ENCODE measurements at regions not wholly inside any gene's neighbourhood (a gene's known extent, or its start where the extent isn't known, plus 50 kb on each side); places are given as distances from the start of the nearest gene placed in this dataset.

DNA sequence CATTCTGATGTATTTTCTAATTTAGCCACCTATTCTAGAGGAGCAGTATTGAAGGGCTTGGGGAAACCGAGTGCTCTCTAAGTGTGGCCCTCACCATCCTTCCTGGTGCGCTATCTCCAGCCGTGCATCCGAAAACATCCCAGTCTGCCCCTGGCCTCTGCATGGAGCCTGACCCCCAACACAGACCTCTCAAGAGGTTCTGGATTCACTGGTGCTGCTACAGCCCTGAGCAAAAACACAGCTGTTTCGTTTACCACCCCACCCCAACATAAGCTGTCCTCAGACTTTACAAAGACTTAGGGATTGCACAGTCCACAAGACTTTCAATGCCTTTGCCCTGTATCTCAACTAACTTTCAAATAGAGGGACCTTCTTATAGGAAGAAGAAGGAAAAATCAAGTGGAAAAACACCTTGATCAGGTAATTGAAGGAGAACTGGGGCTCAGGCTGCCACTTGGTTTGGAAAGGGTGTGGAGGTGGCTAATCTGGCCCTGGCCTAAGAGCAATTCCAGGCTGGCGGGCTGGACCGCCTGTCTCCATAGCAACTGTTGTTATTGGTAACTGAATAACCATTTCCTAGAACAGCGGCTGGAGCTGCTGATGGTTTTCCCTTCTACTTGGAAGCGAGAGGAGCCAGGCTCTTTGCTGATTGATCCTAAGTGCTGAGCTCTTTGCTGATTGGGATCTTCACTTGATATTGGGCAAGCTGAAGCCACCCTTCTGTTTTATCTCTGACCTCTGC, 90.2 kb upstream of the TOX2 start:
- DNase-seq (ENCODE audit: low read depth, low spot score): peak; percentile 39
- in situ Hi-C loops (cut with HindIII; ENCODE audit: low sequenced_read_pairs): no loop called here
- TF ChIP-seq, protein P1, sequence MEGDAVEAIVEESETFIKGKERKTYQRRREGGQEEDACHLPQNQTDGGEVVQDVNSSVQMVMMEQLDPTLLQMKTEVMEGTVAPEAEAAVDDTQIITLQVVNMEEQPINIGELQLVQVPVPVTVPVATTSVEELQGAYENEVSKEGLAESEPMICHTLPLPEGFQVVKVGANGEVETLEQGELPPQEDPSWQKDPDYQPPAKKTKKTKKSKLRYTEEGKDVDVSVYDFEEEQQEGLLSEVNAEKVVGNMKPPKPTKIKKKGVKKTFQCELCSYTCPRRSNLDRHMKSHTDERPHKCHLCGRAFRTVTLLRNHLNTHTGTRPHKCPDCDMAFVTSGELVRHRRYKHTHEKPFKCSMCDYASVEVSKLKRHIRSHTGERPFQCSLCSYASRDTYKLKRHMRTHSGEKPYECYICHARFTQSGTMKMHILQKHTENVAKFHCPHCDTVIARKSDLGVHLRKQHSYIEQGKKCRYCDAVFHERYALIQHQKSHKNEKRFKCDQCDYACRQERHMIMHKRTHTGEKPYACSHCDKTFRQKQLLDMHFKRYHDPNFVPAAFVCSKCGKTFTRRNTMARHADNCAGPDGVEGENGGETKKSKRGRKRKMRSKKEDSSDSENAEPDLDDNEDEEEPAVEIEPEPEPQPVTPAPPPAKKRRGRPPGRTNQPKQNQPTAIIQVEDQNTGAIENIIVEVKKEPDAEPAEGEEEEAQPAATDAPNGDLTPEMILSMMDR (IDR thresholded peaks at IDR 0.05; ENCODE audit: low read depth, low read length): no peak
- no peak overlapping the region for H3K4me3 ChIP-seq (ENCODE audit: low read depth, low read length)

DNA sequence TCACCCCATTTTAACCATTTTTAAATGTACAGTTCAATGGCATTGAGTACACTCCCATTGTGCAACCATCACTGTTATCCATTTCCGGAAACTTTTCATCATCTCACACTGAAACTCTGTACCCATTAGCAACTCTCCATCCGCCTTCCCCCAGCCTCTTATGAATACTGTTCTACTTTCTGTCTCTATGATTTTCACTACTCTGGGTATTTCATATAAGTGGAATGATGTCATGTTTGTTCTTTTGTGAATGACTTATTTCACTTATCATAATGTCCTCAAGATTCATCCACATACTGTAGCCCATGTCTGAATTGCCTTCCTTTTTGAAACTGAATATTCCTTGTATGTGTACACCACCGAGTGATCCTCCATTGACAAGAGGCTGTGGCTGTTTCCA, 92.9 kb upstream of the TOX2 start:
- H3K4me3 ChIP-seq (ENCODE audit: low read depth, low read length): no peak overlapping the region
- TF ChIP-seq, protein P1 (IDR thresholded peaks at IDR 0.05; ENCODE audit: low read depth, low read length): no peak
- in situ Hi-C loops (cut with HindIII; ENCODE audit: low sequenced_read_pairs): no loop called here
- DNase-seq (ENCODE audit: low read depth, low spot score): no peak

DNA sequence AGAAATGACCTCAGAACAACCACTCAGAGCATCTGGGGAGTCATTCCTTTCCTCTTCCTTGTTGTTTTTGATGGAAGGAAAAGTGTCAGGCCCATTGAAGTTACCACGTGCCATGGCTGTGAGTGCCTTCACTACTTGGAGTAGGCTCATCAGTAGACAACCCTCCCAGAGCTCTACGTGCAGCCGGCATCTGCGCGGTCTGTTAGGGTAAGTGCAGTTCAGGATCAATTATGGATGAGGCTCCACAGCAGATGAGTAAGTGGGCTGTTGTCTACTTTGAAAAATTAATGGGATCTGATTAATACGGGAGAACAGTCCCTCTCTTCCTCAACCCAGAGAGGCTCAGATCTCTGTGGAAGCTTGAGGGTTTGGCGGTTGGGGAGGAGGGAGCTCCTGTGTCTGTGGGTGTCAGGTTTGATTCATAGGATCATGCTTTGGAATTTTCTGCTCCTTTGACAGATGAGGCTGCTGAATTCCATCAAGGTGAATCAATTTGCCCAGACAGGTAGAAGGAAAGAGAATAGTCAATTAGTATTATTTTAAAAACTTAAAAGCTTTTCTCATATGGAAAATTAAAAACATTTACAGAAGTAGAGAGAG, 93.8 kb upstream of the TOX2 start:
- in situ Hi-C loops (cut with HindIII; ENCODE audit: low sequenced_read_pairs): no loop called here
- DNase-seq (ENCODE audit: low read depth, low spot score): no peak
- H3K4me3 ChIP-seq (ENCODE audit: low read depth, low read length): no peak overlapping the region
- TF ChIP-seq, protein P1 (IDR thresholded peaks at IDR 0.05; ENCODE audit: low read depth, low read length): no peak

DNA sequence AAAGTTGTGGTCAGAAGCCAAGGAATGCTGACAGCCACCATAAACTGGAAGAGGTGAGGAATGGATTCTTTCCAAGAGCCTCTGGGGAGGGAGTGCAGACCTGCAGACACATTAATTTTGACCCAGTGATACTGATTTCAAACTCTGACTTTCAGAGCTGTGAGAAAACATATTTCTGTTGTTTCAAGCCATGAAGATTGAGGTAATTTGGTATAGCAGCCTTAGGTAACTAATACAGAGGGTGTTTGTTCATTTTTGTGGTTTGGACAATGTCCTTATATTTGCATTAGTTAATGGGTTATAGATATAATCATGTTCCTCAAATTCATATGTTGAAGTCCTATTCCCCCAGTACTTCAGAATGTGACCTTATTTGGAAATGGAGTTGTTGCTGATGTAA, 85.4 kb upstream of the GTSF1L start:
- TF ChIP-seq, protein P1 (IDR thresholded peaks at IDR 0.05; ENCODE audit: low read depth, low read length): no peak
- DNase-seq (ENCODE audit: low read depth, low spot score): no peak
- in situ Hi-C loops (cut with HindIII; ENCODE audit: low sequenced_read_pairs): no loop called here
- H3K4me3 ChIP-seq (ENCODE audit: low read depth, low read length): no peak overlapping the region

DNA sequence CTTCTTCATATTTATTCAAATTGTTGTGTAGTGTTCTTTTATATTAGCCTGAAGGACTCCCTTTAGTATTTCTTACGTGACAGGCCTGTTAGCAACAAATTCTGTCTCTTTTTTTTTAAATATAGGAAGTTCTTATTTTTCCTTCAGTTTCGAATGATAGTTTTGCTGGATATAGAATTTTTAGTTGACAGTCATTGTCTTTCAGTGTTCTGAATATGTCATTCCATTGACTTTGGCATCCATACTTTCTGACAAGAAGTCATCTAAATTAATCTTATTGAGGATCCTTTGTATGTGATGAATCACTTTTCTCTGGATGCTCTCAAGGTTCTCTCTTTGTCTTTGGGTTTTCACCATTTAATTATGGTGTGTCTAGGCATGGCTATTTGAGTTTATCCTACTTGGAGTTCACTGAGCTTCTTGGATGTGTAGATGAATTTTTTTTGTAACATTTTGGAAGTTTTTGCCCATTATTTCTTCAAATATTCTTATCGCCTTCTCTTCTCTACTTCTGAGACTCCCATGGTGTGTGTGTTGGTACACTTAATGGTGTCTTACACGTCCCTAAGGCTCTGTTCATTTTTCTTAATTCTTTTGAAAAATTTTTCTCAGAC, 82.5 kb upstream of the GTSF1L start:
- no peak overlapping the region for H3K4me3 ChIP-seq (ENCODE audit: low read depth, low read length)
- DNase-seq (ENCODE audit: low read depth, low spot score): no peak
- in situ Hi-C loops (cut with HindIII; ENCODE audit: low sequenced_read_pairs): no loop called here
- TF ChIP-seq, protein P1 (IDR thresholded peaks at IDR 0.05; ENCODE audit: low read depth, low read length): no peak

DNA sequence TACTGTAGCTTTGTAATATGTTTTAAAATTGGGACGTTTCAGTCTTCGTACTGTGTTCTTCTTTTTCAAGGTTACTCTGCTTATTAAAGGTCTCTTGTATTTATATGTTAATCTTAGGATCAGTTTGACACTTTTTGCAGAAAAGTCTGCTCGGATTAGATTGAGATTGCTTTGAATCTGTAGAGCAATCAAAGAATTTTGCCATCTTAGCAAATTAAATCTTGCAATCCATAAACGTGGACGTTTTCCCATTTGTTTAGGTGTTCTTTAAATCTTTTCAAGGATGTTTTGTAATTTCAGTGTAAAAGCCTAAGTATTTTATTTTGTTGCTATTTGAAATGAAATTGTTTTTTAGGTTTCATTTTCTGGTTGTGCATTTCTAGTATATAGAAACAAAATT, 78.0 kb upstream of the GTSF1L start:
- in situ Hi-C loops (cut with HindIII; ENCODE audit: low sequenced_read_pairs): no loop called here
- H3K4me3 ChIP-seq (ENCODE audit: low read depth, low read length): no peak overlapping the region
- no peak for DNase-seq (ENCODE audit: low read depth, low spot score)
- TF ChIP-seq, protein P1 (IDR thresholded peaks at IDR 0.05; ENCODE audit: low read depth, low read length): no peak

Data from astrocyte of the spinal cord (primary cell).